T-helper 17 cell (primary cell): ENCODE measurements at regions not wholly inside any gene's neighbourhood (a gene's known extent, or its start where the extent isn't known, plus 50 kb on each side); places are given as distances from the start of the nearest gene placed in this dataset.
A peak's percentile ranks its signal among the peaks of the same experiment; 100 is the strongest.

Source experiments
- ATAC-seq: fragments of 150-1000 bp; cut with Tn5 transposase; 2 replicates; pipeline ENCODE4 v1.10.0; 2021; ENCODE audit warnings: mild to moderate bottlenecking, moderate library complexity
- DNase-seq, 3 donors: peaks; one replicate each; pipeline versions ENCODE4 v3.0.0 to v3.0.0-alpha.2; 2020 to 2021
- H3K9me3 ChIP-seq: one replicate; pipeline ENCODE4 v1.7.0; 2013; ENCODE audit warnings: low read length, mild to moderate bottlenecking; ENCODE audit not compliant: control insufficient read depth, poor library complexity, severe bottlenecking
- H3K27ac Mint-ChIP-seq: one replicate; pipeline ENCODE4 v1.8.0; 2022; ENCODE audit warnings: mild to moderate bottlenecking, moderate library complexity, mixed read lengths
- H3K27me3 Mint-ChIP-seq: one replicate; pipeline ENCODE4 v1.8.0; 2022; ENCODE audit warnings: mixed read lengths
- H3K36me3 Mint-ChIP-seq: one replicate; pipeline ENCODE4 v1.8.0; 2022; ENCODE audit warnings: low read depth, mixed read lengths
- H3K4me1 Mint-ChIP-seq: one replicate; pipeline ENCODE4 v1.8.0; 2022; ENCODE audit warnings: mild to moderate bottlenecking, mixed read lengths
- H3K4me3 Mint-ChIP-seq: one replicate; pipeline ENCODE4 v1.8.0; 2022; ENCODE audit warnings: mild to moderate bottlenecking, moderate library complexity, mixed read lengths

GRCh38 chr12:89787763-89788162 lies 79.1 kb upstream of the ATP2B1 start:
- no peaks in the 10 kb centered on the region for H3K9me3 ChIP-seq
- H3K4me1 Mint-ChIP-seq: no peaks in the 10 kb centered on the region
- no peak for ATAC-seq
- no peaks in the 10 kb centered on the region for H3K27me3 Mint-ChIP-seq
- no peak overlapping the region for H3K4me3 Mint-ChIP-seq
- peak overlapping the region; percentile 2 for H3K27ac Mint-ChIP-seq
- DNase-seq: no peak
- H3K36me3 Mint-ChIP-seq: no peaks in the 10 kb centered on the region

GRCh38 chr12:89786177-89786810 lies 77.7 kb upstream of the ATP2B1 start:
- Mint-ChIP-seq H3K36me3 (no peaks in the 10 kb centered on the region), H3K27me3 (no peaks in the 10 kb centered on the region), H3K27ac (no peak overlapping the region), H3K4me1 (peaks cover under 1% of the 10 kb centered on the region), H3K4me3 (no peak overlapping the region)
- ATAC-seq (no peak), DNase-seq (no peak)
- H3K9me3 ChIP-seq: no peaks in the 10 kb centered on the region

GRCh38 chr12:89783359-89784060 lies 74.9 kb upstream of the ATP2B1 start:
- DNase-seq (no peak), ATAC-seq (no peak)
- H3K4me1 Mint-ChIP-seq: peaks cover 3% of the 10 kb centered on the region
- no peak overlapping the region for H3K4me3 Mint-ChIP-seq
- no peaks in the 10 kb centered on the region for H3K27me3 Mint-ChIP-seq
- H3K27ac Mint-ChIP-seq: no peak overlapping the region
- no peaks in the 10 kb centered on the region for H3K36me3 Mint-ChIP-seq
- no peaks in the 10 kb centered on the region for H3K9me3 ChIP-seq

GRCh38 chr12:89782807-89783206 lies 74.2 kb upstream of the ATP2B1 start:
- Mint-ChIP-seq H3K4me3 (no peak overlapping the region), H3K4me1 (peaks cover 3% of the 10 kb centered on the region), H3K27ac (no peak overlapping the region), H3K36me3 (no peaks in the 10 kb centered on the region), H3K27me3 (no peaks in the 10 kb centered on the region)
- H3K9me3 ChIP-seq: no peaks in the 10 kb centered on the region
- ATAC-seq (no peak), DNase-seq (no peak)

- Mint-ChIP-seq H3K36me3 (no peaks in the 10 kb centered on the region), H3K4me1 (peaks cover 3% of the 10 kb centered on the region), H3K27ac (peak overlapping the region; percentile 37), H3K4me3 (no peak overlapping the region), H3K27me3 (no peaks in the 10 kb centered on the region)
- H3K9me3 ChIP-seq: no peaks in the 10 kb centered on the region
- DNase-seq (no peak), ATAC-seq (no peak)
Observed at GRCh38 chr12:89781946-89782550, 73.4 kb upstream of the ATP2B1 start.

- H3K9me3 ChIP-seq: no peaks in the 10 kb centered on the region
- ATAC-seq: no peak
- no peaks in the 10 kb centered on the region for H3K36me3 Mint-ChIP-seq
- H3K4me1 Mint-ChIP-seq: peaks cover 3% of the 10 kb centered on the region
- no peak for DNase-seq
- H3K27ac Mint-ChIP-seq: peak overlapping the region; percentile 37
- no peak overlapping the region for H3K4me3 Mint-ChIP-seq
- no peaks in the 10 kb centered on the region for H3K27me3 Mint-ChIP-seq
Observed at GRCh38 chr12:89781156-89781555, 72.5 kb upstream of the ATP2B1 start.

GRCh38 chr12:89779090-89779489 lies 70.5 kb upstream of the ATP2B1 start:
- Mint-ChIP-seq H3K27me3 (no peaks in the 10 kb centered on the region), H3K4me1 (peaks cover 3% of the 10 kb centered on the region), H3K36me3 (no peaks in the 10 kb centered on the region), H3K4me3 (no peak overlapping the region), H3K27ac (no peak overlapping the region)
- DNase-seq (no peak), ATAC-seq (no peak)
- no peaks in the 10 kb centered on the region for H3K9me3 ChIP-seq

- H3K4me3 Mint-ChIP-seq: no peak overlapping the region
- no peak overlapping the region for H3K27ac Mint-ChIP-seq
Observed at GRCh38 chr12:89777733-89778379, 69.2 kb upstream of the ATP2B1 start.

GRCh38 chr12:89775986-89776365 lies 67.3 kb upstream of the ATP2B1 start:
- Mint-ChIP-seq H3K4me1 (no peaks in the 10 kb centered on the region), H3K4me3 (no peak overlapping the region), H3K27ac (no peak overlapping the region), H3K27me3 (no peaks in the 10 kb centered on the region), H3K36me3 (no peaks in the 10 kb centered on the region)
- DNase-seq (no peak), ATAC-seq (no peak)
- no peaks in the 10 kb centered on the region for H3K9me3 ChIP-seq

More at GRCh38 chr12:89777733-89778379, 69.2 kb upstream of the ATP2B1 start:
- H3K27me3 Mint-ChIP-seq: no peaks in the 10 kb centered on the region
- DNase-seq: no peak
- no peak for ATAC-seq
- H3K9me3 ChIP-seq: no peaks in the 10 kb centered on the region
- peaks cover 3% of the 10 kb centered on the region for H3K4me1 Mint-ChIP-seq
- H3K36me3 Mint-ChIP-seq: no peaks in the 10 kb centered on the region

- H3K36me3 Mint-ChIP-seq: no peaks in the 10 kb centered on the region
- H3K9me3 ChIP-seq: no peaks in the 10 kb centered on the region
- H3K4me1 Mint-ChIP-seq: no peaks in the 10 kb centered on the region
- no peak overlapping the region for H3K27ac Mint-ChIP-seq
- H3K27me3 Mint-ChIP-seq: no peaks in the 10 kb centered on the region
- no peak for ATAC-seq
- DNase-seq: no peak
- H3K4me3 Mint-ChIP-seq: no peak overlapping the region
Observed at GRCh38 chr12:89775063-89775985, 66.7 kb upstream of the ATP2B1 start.

- Mint-ChIP-seq H3K4me1 (no peaks in the 10 kb centered on the region), H3K27ac (no peak overlapping the region), H3K36me3 (no peaks in the 10 kb centered on the region), H3K4me3 (no peak overlapping the region), H3K27me3 (no peaks in the 10 kb centered on the region)
- H3K9me3 ChIP-seq: no peaks in the 10 kb centered on the region
- no peak for ATAC-seq
- no peak for DNase-seq
Observed at GRCh38 chr12:89774645-89775044, 66.0 kb upstream of the ATP2B1 start.

GRCh38 chr12:89770391-89770790 lies 61.8 kb upstream of the ATP2B1 start:
- Mint-ChIP-seq H3K27ac (no peak overlapping the region), H3K4me1 (peaks cover 9% of the 10 kb centered on the region), H3K36me3 (no peaks in the 10 kb centered on the region), H3K27me3 (no peaks in the 10 kb centered on the region), H3K4me3 (no peak overlapping the region)
- no peak for ATAC-seq
- DNase-seq: no peak
- no peaks in the 10 kb centered on the region for H3K9me3 ChIP-seq

- Mint-ChIP-seq H3K27ac (no peak overlapping the region), H3K27me3 (no peaks in the 10 kb centered on the region), H3K36me3 (no peaks in the 10 kb centered on the region), H3K4me3 (no peak overlapping the region), H3K4me1 (peaks cover 11% of the 10 kb centered on the region)
- DNase-seq (no peak), ATAC-seq (peak; percentile 35)
- H3K9me3 ChIP-seq: no peaks in the 10 kb centered on the region
Observed at GRCh38 chr12:89769483-89769818, 60.8 kb upstream of the ATP2B1 start.
